B cell (primary cell): ENCODE measurements at regions not wholly inside any gene's neighbourhood (a gene's known extent, or its start where the extent isn't known, plus 50 kb on each side); places are given as distances from the start of the nearest gene placed in this dataset.

Source experiments
- ATAC-seq: fragments of 200-7000 bp; cut with Tn5 transposase; one replicate; pipeline ENCODE4 v1.10.0; 2021; ENCODE audit warnings: low read depth, mild to moderate bottlenecking, moderate number of reproducible peaks, moderate library complexity
- CTCF ChIA-PET: fragments of 350-600 bp; sonication (Branson Sonifier 250); formaldehyde crosslinking; loops from one replicate; lab custom pipeline; 2021; ENCODE audit warnings: antibody characterized with exemption, inconsistent platforms; lab: Charles Lee
- POLR2A ChIA-PET: fragments of 350-600 bp; sonication (Branson Sonifier 250); formaldehyde crosslinking; loops from one replicate; lab custom pipeline; 2021; ENCODE audit warnings: antibody characterized with exemption; lab: Charles Lee
- DNase-seq: peaks from one replicate; pipeline ENCODE4 v3.0.0; 2013
- H2AFZ ChIP-seq: 2 replicates; pipeline ENCODE4 v1.6.1; 2012; ENCODE audit warnings: mild to moderate bottlenecking, low read depth, low read length; ENCODE audit not compliant: insufficient read depth, poor library complexity, severe bottlenecking
- H3K27ac ChIP-seq, 2 donors: 1 replicate in 1 of 2; 2 replicates in 1 of 2; pipeline ENCODE4 v1.5.1; 2012 to 2013; ENCODE audit warnings: low read length in 2 of 2, mild to moderate bottlenecking in 2 of 2, moderate library complexity in 1 of 2
- H3K27me3 ChIP-seq, 4 experiments: fragments of 200-600 bp in 1 of 4; sonication (generic) in 1 of 4; replicated peaks in 1 of 4; 1 replicate in 2 of 4; 2 replicates in 2 of 4; pipeline versions ENCODE4 v1.6.1 to v1.7.0; 2013 to 2016; ENCODE audit warnings: low read length in 3 of 4, mild to moderate bottlenecking in 2 of 4, mixed read lengths in 1 of 4, moderate library complexity in 1 of 4; ENCODE audit not compliant: insufficient read depth in 4 of 4, control insufficient read depth in 3 of 4; ENCODE audit errors: control extremely low read depth in 1 of 4
- H3K36me3 ChIP-seq, 2 experiments: replicated peaks in 1 of 2; 1 replicate in 1 of 2; 2 replicates in 1 of 2; pipeline versions ENCODE4 v1.6.1 to v1.7.1; 2013; ENCODE audit warnings: low read length in 1 of 2; ENCODE audit not compliant: insufficient read depth in 2 of 2, control insufficient read depth in 1 of 2; ENCODE audit errors: control extremely low read depth in 1 of 2, extremely low read depth in 1 of 2
- H3K4me1 ChIP-seq, 2 donors: fragments of 200-600 bp in 1 of 2; sonication (generic) in 1 of 2; 1 replicate in 1 of 2; 2 replicates in 1 of 2; pipeline versions ENCODE4 v1.5.1 to v1.6.1; 2013 to 2017; ENCODE audit warnings: low read length in 2 of 2; ENCODE audit not compliant: control insufficient read depth in 2 of 2, insufficient read depth in 2 of 2
- H3K4me2 ChIP-seq: replicated peaks from 2 replicates; pipeline ENCODE3; 2012; ENCODE audit warnings: mild to moderate bottlenecking, low read depth, low read length; ENCODE audit not compliant: poor library complexity, severe bottlenecking
- H3K4me3 ChIP-seq, 5 experiments: fragments of 200-600 bp in 1 of 5; sonication (generic) in 1 of 5; 1 replicate in 3 of 5; 2 replicates in 2 of 5; pipeline versions ENCODE4 v1.5.1 to v1.7.0; 2011 to 2016; ENCODE audit warnings: low read length in 4 of 5, mild to moderate bottlenecking in 4 of 5, low read depth in 2 of 5, control low read depth in 1 of 5, moderate library complexity in 1 of 5; ENCODE audit not compliant: insufficient read depth in 1 of 5; ENCODE audit errors: control extremely low read depth in 1 of 5, extremely low read depth in 1 of 5
- H3K79me2 ChIP-seq: fragments of 200-600 bp; sonication (generic); one replicate; pipeline ENCODE4 v1.6.0; 2016; ENCODE audit warnings: low read length; ENCODE audit not compliant: control insufficient read depth, insufficient read depth
- H3K9ac ChIP-seq: fragments of 200-600 bp; sonication (generic); 2 replicates; pipeline ENCODE4 v1.6.1; 2017; ENCODE audit warnings: mild to moderate bottlenecking, low read length, moderate library complexity
- H3K9me3 ChIP-seq, 3 donors: one replicate each; pipeline versions ENCODE4 v1.6.1 to v1.7.1; 2013; ENCODE audit warnings: low read length in 2 of 3; ENCODE audit not compliant: control insufficient read depth in 2 of 3, insufficient read depth in 1 of 3; ENCODE audit errors: control extremely low read depth in 1 of 3
- H4K20me1 ChIP-seq: 2 replicates; pipeline ENCODE4 v1.6.0; 2012; ENCODE audit warnings: mild to moderate bottlenecking, low read length; ENCODE audit not compliant: insufficient read depth, control insufficient read depth, poor library complexity, severe bottlenecking
- H3K27ac Mint-ChIP-seq: one replicate; pipeline ENCODE4 v1.8.0; 2021; ENCODE audit warnings: mixed read lengths
- H3K27me3 Mint-ChIP-seq: one replicate; pipeline ENCODE4 v1.8.0; 2021; ENCODE audit warnings: mixed read lengths
- H3K4me1 Mint-ChIP-seq: one replicate; pipeline ENCODE4 v1.8.0; 2021; ENCODE audit warnings: mixed read lengths
- H3K4me3 Mint-ChIP-seq: one replicate; pipeline ENCODE4 v1.8.0; 2021; ENCODE audit warnings: mixed read lengths
- H3K9me3 Mint-ChIP-seq: one replicate; pipeline ENCODE4 v1.8.0; 2022; ENCODE audit warnings: mixed read lengths; ENCODE audit not compliant: insufficient read depth
- CTCF ChIP-seq: fragments of 200-600 bp; IDR thresholded peaks from one replicate; pipeline ENCODE4 v1.8.0; 2022; ENCODE audit warnings: antibody characterized with exemption, mild to moderate bottlenecking
- EZH2 ChIP-seq: IDR thresholded peaks from 2 replicates; pipeline ENCODE4 v1.6.1; 2012; ENCODE audit warnings: borderline replicate concordance, low read depth, mild to moderate bottlenecking, moderate library complexity, low read length; ENCODE audit not compliant: insufficient read depth, poor library complexity, severe bottlenecking
- WGBS: methylation state at CpG from one replicate; pipeline ENCODE4 v1.1.5; 2013; ENCODE audit warnings: missing lambda C conversion rate; ENCODE audit not compliant: insufficient coverage; 5-methylcytosine and 5-hydroxymethylcytosine counted together
- intact Hi-C: fragments of 100-400 bp; cut with micrococcal nuclease; formaldehyde crosslinking; loops from one replicate; pipeline ENCODE4 v1.10.0; 2022

DNA sequence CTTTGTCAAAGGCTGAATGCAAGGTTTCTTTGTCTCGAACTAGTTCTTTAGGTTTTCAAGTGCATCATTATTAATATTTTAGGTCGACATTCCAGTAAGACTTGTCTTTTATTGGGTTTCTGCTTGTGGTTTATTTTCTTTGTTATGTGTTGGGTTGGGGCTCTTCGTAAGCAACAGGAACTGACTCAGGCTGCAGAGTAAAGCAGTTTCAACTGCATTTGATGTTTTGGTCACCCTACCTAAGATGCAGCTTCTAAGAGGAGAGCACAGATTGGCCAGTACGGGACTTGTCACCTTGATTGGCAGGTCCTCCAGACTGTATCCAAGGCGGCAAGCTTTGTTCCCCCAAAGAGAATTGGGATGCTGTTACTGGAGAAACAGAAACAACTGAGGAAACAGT lies 149.5 kb upstream of the SULF2 start:
- no peak overlapping the region for H3K27ac ChIP-seq
- no peaks in the 10 kb centered on the region for H3K4me1 Mint-ChIP-seq

DNA sequence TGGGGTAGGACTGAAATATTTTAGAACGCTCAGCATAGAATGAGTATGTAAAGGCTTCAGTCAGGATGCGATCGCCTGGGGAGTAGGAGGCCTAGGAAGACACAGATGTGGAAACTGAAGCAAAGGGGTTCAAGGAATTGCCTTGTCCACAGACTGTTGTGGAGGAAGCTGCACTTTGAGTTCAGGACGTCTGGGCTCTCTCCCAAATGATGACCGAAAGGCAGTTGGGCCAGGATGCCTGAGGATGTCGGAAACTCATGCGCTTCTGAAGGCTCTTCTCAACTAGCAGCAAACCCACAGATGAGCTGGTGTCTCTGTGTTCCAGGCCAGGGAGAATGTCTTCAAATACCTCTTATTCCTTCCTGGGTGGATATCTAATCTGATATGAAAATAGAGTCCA lies 146.2 kb upstream of the SULF2 start:
- no peak for DNase-seq
- Mint-ChIP-seq H3K9me3 (no peaks in the 10 kb centered on the region), H3K4me1 (no peaks in the 10 kb centered on the region), H3K4me3 (no peak overlapping the region), H3K27me3 (peaks cover 19% of the 10 kb centered on the region), H3K27ac (no peak overlapping the region)
- Histone ChIP-seq H3K9me3 (no peaks in the 10 kb centered on the region), H3K4me1 (no peaks in the 10 kb centered on the region), H3K4me3 (no peak overlapping the region), H3K79me2 (no peaks in the 10 kb centered on the region), H3K27me3 (peaks cover 0 to 2% (median 0%) of the 10 kb centered on the region in 4 experiments), H3K4me2 (no peak overlapping the region), H4K20me1 (no peaks in the 10 kb centered on the region), H3K9ac (no peak overlapping the region), H3K36me3 (no peaks in the 10 kb centered on the region), H3K27ac (no peak overlapping the region), H2AFZ (no peak overlapping the region)
- POLR2A ChIA-PET, result no interaction called here
- CTCF ChIA-PET, result interaction anchor here (0.8 kb wide), 1 partner anchor 1627 kb away, joined by 3 read pairs; no protein-coding TSS in a partner anchor
- intact Hi-C loops, result no loop called here
- no peak for ATAC-seq
- no peak for TF ChIP-seq EZH2
- no peak for TF ChIP-seq CTCF
- WGBS, result 96% methylated on average over 7 of the region's 7 CpGs

More for the DNA sequence above, 149.5 kb upstream of the SULF2 start:
- Mint-ChIP-seq H3K27me3 (peaks cover 40% of the 10 kb centered on the region), H3K9me3 (no peaks in the 10 kb centered on the region), H3K27ac (no peak overlapping the region), H3K4me3 (no peak overlapping the region)
- Histone ChIP-seq H3K4me1 (no peaks in the 10 kb centered on the region), H3K4me2 (no peak overlapping the region), H3K9me3 (no peaks in the 10 kb centered on the region), H3K4me3 (no peak overlapping the region), H2AFZ (no peak overlapping the region), H3K9ac (no peak overlapping the region), H3K36me3 (no peaks in the 10 kb centered on the region), H3K79me2 (no peaks in the 10 kb centered on the region), H3K27me3 (peaks cover 0 to 8% (median 0%) of the 10 kb centered on the region in 4 experiments), H4K20me1 (no peaks in the 10 kb centered on the region)
- ChIA-PET CTCF (no interaction called here), POLR2A (no interaction called here)
- TF ChIP-seq EZH2 (no peak), CTCF (no peak)
- ATAC-seq, result no peak
- 75% methylated on average over 4 of the region's 5 CpGs for WGBS
- no peak for DNase-seq
- intact Hi-C loops, result no loop called here
